GM12891 (cell line): ENCODE measurements at regions not wholly inside any gene's neighbourhood (a gene's known extent, or its start where the extent isn't known, plus 50 kb on each side); places are given as distances from the start of the nearest gene placed in this dataset.

Experiments
- POLR2A ChIP-seq: IDR thresholded peaks from 2 replicates; pipeline ENCODE4 v1.6.1; 2011; ENCODE audit warnings: low read depth, low read length, control low read depth
- POLR2AphosphoS5 ChIP-seq: IDR thresholded peaks from 2 replicates; pipeline ENCODE4 v1.6.1; 2011; ENCODE audit warnings: low read depth, low read length, control low read depth
- POU2F2 ChIP-seq: IDR thresholded peaks from 2 replicates; pipeline ENCODE4 v1.6.1; 2011; ENCODE audit warnings: low read depth, mild to moderate bottlenecking, control low read depth, low read length, moderate library complexity
- SPI1 ChIP-seq: IDR thresholded peaks from 2 replicates; pipeline ENCODE4 v1.6.1; 2011; ENCODE audit warnings: low read depth, low read length, control low read depth
- TAF1 ChIP-seq: IDR thresholded peaks from 2 replicates; pipeline ENCODE4 v1.6.1; 2011; ENCODE audit warnings: low read depth, low read length, control low read depth

GRCh38 chr12:25884024-25884919 is 74.2 kb upstream of the RASSF8 start:
- TF ChIP-seq POLR2A (no peak), POLR2AphosphoS5 (no peak), SPI1 (no peak), POU2F2 (no peak), TAF1 (no peak)
